ENCODE measurements at regions not wholly inside any gene's neighbourhood (a gene's known extent, or its start where the extent isn't known, plus 50 kb on each side); places are given as distances from the start of the nearest gene placed in this dataset.

DNA sequence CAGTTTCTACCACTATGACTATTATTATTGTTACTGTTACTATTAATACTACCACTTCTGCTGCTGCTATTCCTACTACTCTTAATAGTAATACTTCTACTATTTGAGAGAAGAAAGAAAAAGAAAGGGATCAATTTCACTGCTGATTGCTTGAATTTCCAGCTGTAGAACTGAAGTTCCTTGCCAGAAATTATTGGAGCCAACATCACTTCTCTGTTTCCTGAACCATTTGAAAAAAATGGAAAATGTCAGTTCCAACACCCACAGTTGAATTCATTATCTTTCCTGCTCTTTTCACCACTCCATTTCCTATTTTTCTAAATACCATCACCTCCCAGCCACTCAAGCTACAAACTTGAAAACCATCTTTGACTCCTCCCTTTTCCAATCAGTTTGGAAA lies 54.1 kb upstream of the PIK3C2G start:
- Histone ChIP-seq H3K27ac (no peak overlapping the region), H3K27me3 (no peaks in the 10 kb centered on the region), H3K36me3 (no peaks in the 10 kb centered on the region), H3K9me3 (no peaks in the 10 kb centered on the region), H3K4me3 (no peak overlapping the region), H3K9ac (ENCODE audit: low read depth in 2 of 2, low read length in 2 of 2) (no peak overlapping the region), H3K4me1 (no peaks in the 10 kb centered on the region)
- TF ChIP-seq, protein P1, sequence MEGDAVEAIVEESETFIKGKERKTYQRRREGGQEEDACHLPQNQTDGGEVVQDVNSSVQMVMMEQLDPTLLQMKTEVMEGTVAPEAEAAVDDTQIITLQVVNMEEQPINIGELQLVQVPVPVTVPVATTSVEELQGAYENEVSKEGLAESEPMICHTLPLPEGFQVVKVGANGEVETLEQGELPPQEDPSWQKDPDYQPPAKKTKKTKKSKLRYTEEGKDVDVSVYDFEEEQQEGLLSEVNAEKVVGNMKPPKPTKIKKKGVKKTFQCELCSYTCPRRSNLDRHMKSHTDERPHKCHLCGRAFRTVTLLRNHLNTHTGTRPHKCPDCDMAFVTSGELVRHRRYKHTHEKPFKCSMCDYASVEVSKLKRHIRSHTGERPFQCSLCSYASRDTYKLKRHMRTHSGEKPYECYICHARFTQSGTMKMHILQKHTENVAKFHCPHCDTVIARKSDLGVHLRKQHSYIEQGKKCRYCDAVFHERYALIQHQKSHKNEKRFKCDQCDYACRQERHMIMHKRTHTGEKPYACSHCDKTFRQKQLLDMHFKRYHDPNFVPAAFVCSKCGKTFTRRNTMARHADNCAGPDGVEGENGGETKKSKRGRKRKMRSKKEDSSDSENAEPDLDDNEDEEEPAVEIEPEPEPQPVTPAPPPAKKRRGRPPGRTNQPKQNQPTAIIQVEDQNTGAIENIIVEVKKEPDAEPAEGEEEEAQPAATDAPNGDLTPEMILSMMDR (IDR thresholded peaks at IDR 0.05) = no peak
- no peak for DNase-seq
- intact Hi-C loops (cut with DNase I) = no loop called here

DNA sequence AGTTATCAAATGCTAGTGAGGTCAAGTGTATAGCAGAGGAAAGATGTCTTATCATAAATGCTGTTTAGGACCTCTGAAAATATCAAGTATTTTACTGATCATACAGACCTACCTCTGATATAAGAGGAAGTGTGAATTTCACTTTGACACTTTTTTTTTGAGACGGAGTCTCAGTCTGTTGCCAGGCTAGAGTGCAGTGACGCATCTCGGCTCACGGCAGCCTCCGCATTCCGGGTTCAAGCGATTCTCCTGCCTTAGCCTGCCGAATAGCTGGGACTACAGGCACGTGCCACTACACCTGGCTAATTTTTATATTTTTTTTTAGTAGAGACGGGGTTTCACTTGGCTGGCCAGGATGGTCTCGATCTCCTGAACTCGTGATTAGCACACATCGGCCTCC lies 55.1 kb upstream of the PIK3C2G start:
- intact Hi-C loops (cut with DNase I) = no loop called here
- Histone ChIP-seq H3K27me3 (no peaks in the 10 kb centered on the region), H3K9ac (ENCODE audit: low read depth in 2 of 2, low read length in 2 of 2) (no peak overlapping the region), H3K27ac (no peak overlapping the region), H3K9me3 (no peaks in the 10 kb centered on the region), H3K36me3 (no peaks in the 10 kb centered on the region), H3K4me1 (no peaks in the 10 kb centered on the region), H3K4me3 (no peak overlapping the region)
- DNase-seq = no peak
- TF ChIP-seq, protein P1 (IDR thresholded peaks at IDR 0.05) = no peak

DNA sequence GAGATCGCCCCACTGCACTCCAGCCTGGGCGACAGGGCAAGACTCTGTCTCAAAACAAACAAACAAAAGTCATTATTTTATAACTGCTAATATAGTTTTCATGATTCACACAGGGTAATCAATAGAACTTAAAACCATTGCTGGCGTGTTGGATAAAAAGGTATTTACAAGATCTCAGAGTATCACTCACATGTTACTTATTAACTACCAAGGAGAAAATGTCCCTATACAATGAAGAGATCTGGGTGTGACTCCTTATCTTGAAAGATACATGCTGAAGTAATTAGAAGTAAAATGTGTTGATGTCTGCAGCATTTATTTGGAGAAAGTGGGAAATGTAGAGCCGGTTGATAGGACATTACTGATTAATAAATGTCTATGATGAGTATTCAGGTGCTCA lies 57.3 kb upstream of the PIK3C2G start:
- intact Hi-C loops (cut with DNase I) = no loop called here
- Histone ChIP-seq H3K4me1 (no peaks in the 10 kb centered on the region), H3K27ac (no peak overlapping the region), H3K9me3 (no peaks in the 10 kb centered on the region), H3K36me3 (no peaks in the 10 kb centered on the region), H3K9ac (ENCODE audit: low read depth in 2 of 2, low read length in 2 of 2) (no peak overlapping the region), H3K27me3 (no peaks in the 10 kb centered on the region), H3K4me3 (no peak overlapping the region)
- TF ChIP-seq, protein P1 (IDR thresholded peaks at IDR 0.05) = no peak
- no peak for DNase-seq

DNA sequence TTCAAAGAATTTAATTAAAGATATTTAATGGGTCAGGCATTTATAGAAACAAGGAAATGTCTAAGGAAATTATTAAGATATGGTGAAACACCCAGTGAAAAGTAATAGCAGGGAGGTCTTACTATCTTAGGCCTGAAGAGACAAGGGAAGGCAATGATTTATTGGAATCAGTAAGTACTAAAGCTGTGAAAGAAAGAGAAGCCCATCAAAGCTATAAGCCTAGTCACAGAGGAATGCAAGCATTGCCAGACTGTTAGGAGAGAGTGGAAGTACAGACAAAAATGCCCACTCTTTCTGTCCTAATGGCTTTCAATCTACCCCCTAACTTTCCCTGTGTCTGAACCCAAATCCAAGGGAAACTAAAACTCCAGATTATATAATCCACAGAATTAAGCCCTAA lies 69.2 kb upstream of the PIK3C2G start:
- Histone ChIP-seq H3K27me3 (no peaks in the 10 kb centered on the region), H3K4me1 (no peaks in the 10 kb centered on the region), H3K27ac (no peak overlapping the region), H3K9ac (ENCODE audit: low read depth in 2 of 2, low read length in 2 of 2) (no peak overlapping the region), H3K9me3 (no peaks in the 10 kb centered on the region), H3K36me3 (no peaks in the 10 kb centered on the region), H3K4me3 (no peak overlapping the region)
- no peak for DNase-seq
- intact Hi-C loops (cut with DNase I) = no loop called here
- TF ChIP-seq, protein P1 (IDR thresholded peaks at IDR 0.05) = no peak

DNA sequence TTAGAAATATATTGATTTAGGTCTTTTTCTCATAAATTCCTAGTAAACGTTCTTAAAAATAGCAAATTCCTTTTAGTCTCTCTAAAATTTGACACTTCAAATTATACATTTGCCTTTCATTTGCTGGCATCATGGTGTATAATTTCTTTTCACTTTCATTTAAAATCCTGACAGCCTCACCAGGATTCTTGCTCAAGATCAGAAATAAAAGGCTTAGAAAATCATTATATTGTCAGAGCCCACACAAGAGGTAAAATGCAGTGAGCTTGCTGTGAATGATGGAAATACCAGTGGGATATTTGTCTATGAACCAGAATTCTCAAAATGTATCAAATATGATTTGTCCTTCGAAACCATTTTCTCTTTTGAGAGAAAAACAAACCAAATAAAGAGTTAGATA lies 78.2 kb upstream of the PIK3C2G start:
- Histone ChIP-seq H3K4me3 (no peak overlapping the region), H3K9me3 (no peaks in the 10 kb centered on the region), H3K27ac (no peak overlapping the region), H3K9ac (ENCODE audit: low read depth in 2 of 2, low read length in 2 of 2) (no peak overlapping the region), H3K27me3 (no peaks in the 10 kb centered on the region), H3K4me1 (no peaks in the 10 kb centered on the region), H3K36me3 (no peaks in the 10 kb centered on the region)
- no peak for DNase-seq
- TF ChIP-seq, protein P1 (IDR thresholded peaks at IDR 0.05) = no peak
- intact Hi-C loops (cut with DNase I) = no loop called here

DNA sequence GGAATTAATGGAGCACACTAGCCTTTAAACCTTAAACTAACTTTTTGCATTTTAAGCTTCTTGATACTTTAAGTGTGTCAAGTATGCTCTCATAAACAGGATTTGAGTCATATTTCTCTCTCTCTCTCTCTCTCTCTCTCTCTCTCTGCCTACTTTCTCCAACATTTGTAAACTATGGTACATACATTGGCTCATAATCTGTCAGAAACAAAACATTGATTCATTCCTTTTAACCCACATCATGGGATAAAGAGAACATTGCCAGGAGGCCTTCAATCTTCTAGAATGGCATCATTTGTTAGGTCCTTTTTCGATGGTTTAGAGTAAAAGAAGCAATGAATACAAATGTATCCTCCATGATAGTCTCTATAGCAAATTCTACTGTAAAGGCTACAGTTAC lies 81.6 kb upstream of the RERGL start:
- Histone ChIP-seq H3K4me1 (no peaks in the 10 kb centered on the region), H3K9ac (ENCODE audit: low read depth in 2 of 2, low read length in 2 of 2) (no peak overlapping the region), H3K27me3 (no peaks in the 10 kb centered on the region), H3K27ac (no peak overlapping the region), H3K36me3 (no peaks in the 10 kb centered on the region), H3K9me3 (no peaks in the 10 kb centered on the region), H3K4me3 (no peak overlapping the region)
- DNase-seq = no peak
- TF ChIP-seq, protein P1 (IDR thresholded peaks at IDR 0.05) = no peak
- intact Hi-C loops (cut with DNase I) = no loop called here
